SH-SY5Y (cell line): ENCODE measurements at regions not wholly inside any gene's neighbourhood (a gene's known extent, or its start where the extent isn't known, plus 50 kb on each side); places are given as distances from the start of the nearest gene placed in this dataset.

ENCODE experiments used
- GATA2 ChIP-seq: IDR thresholded peaks from 2 replicates; pipeline ENCODE4 v1.6.1; 2011; ENCODE audit warnings: mild to moderate bottlenecking, low read depth, low read length
- GATA3 ChIP-seq: IDR thresholded peaks from 2 replicates; pipeline ENCODE4 v1.6.1; 2011; ENCODE audit warnings: low read depth, mild to moderate bottlenecking, low read length, moderate library complexity

DNA sequence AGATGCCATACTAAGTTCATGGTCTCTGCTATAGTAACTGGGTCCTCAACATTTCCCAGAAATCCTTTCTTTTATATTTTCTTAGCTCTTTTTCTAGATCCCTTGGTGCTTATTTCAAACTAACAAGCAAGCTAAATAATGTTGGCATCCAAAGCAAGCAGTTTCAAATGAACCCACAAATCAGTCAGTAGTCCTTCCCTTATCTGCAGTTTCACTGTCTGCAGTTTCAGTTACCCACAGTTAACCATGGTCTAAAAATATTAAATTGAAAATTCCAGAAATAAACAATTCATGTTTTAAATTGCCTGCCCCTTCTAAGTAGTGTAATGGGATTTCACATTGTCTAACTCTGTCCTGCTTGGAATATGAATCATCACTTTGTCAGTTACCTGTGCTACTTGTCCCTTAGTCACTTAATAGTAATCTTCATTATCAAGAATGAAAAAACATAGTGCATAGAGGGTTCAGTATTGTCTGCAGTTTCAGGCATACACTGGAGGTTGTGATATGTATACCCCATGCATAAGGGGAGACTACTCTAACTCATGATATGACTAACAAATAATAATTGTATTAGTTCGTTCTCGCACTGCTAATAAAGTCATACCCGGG lies 633.7 kb downstream of the MECOM start:
- TF ChIP-seq GATA3 (no peak), GATA2 (no peak)
